Endothelial cell of umbilical vein (primary cell): ENCODE measurements at regions not wholly inside any gene's neighbourhood (a gene's known extent, or its start where the extent isn't known, plus 50 kb on each side); places are given as distances from the start of the nearest gene placed in this dataset.
A peak's percentile ranks its signal among the peaks of the same experiment; 100 is the strongest.

Source experiments
- BruUV-seq: library from RNA; stranded (reverse); fragments of 400-500 nt; replicated peaks from 2 replicates; lab custom pipeline; 2021; lab: Mats Ljungman, UMichigan
- CTCF ChIA-PET: fragments of 300-600, 350-600 bp; sonication (Branson Sonifier 250); formaldehyde crosslinking; loops from one replicate; lab custom pipeline; 2021; ENCODE audit warnings: antibody characterized with exemption, inconsistent platforms; lab: Charles Lee
- POLR2A ChIA-PET: fragments of 300-600, 350-600 bp; sonication (Branson Sonifier 250); formaldehyde crosslinking; loops from one replicate; lab custom pipeline; 2021; ENCODE audit warnings: antibody characterized with exemption, inconsistent platforms; lab: Charles Lee
- DNase-seq: peaks from one replicate; pipeline ENCODE4 v3.0.0-alpha.2; 2011; ENCODE audit warnings: low read depth, low spot score
- FAIRE-seq: peaks from 2 replicates; lab custom pipeline; 2011; peaks lifted over from hg19 to GRCh38; lab: Jason Lieb, UNC
- H2AFZ ChIP-seq: 2 replicates; pipeline ENCODE4 v1.6.0; 2012; ENCODE audit warnings: low read depth, low read length, control low read depth, inconsistent platforms
- H3K27ac ChIP-seq: 2 replicates; pipeline ENCODE4 v1.5.1; 2011; ENCODE audit warnings: low read depth, mild to moderate bottlenecking, control low read depth, low read length, moderate library complexity; ENCODE audit not compliant: insufficient read depth
- H3K27me3 ChIP-seq, 2 experiments: 2 replicates each; pipeline versions ENCODE4 v1.6.0 to v1.6.1; 2011; ENCODE audit warnings: low read length in 2 of 2, mixed read lengths in 1 of 2; ENCODE audit not compliant: control insufficient read depth in 2 of 2, insufficient read depth in 2 of 2
- H3K36me3 ChIP-seq, 2 experiments: 2 replicates in 1 of 2; 3 replicates in 1 of 2; pipeline ENCODE4 v1.5.1; 2011; ENCODE audit warnings: low read length in 2 of 2, mild to moderate bottlenecking in 1 of 2, moderate library complexity in 1 of 2; ENCODE audit not compliant: control insufficient read depth in 2 of 2, insufficient read depth in 2 of 2; ENCODE audit errors: extremely low read depth in 1 of 2
- H3K4me1 ChIP-seq: 3 replicates; pipeline ENCODE4 v1.5.1; 2011; ENCODE audit warnings: mild to moderate bottlenecking, low read length; ENCODE audit not compliant: control insufficient read depth, insufficient read depth; ENCODE audit errors: extremely low read depth
- H3K4me2 ChIP-seq: 2 replicates; pipeline ENCODE4 v1.6.1; 2011; ENCODE audit warnings: low read length, control low read depth, mixed read lengths; ENCODE audit not compliant: insufficient read depth
- H3K4me3 ChIP-seq, 3 experiments: fragments of 200-600 bp in 1 of 3; sonication (generic), shearing (Covaris generic) in 1 of 3; replicated peaks in 1 of 3; 2 replicates each; pipeline ENCODE4 v1.5.1; 2011 to 2016; ENCODE audit warnings: control low read depth in 3 of 3, low read length in 3 of 3, mild to moderate bottlenecking in 2 of 3, inconsistent platforms in 1 of 3, low read depth in 1 of 3, moderate library complexity in 1 of 3; ENCODE audit not compliant: insufficient read depth in 1 of 3
- H3K79me2 ChIP-seq: 2 replicates; pipeline ENCODE4 v1.6.0; 2012; ENCODE audit warnings: low read length, inconsistent platforms; ENCODE audit not compliant: control insufficient read depth, insufficient read depth
- H3K9ac ChIP-seq: replicated peaks from 2 replicates; pipeline ENCODE3; 2011; ENCODE audit warnings: low read length, control low read depth; ENCODE audit not compliant: insufficient read depth; ENCODE audit errors: extremely low read depth
- H3K9me1 ChIP-seq: replicated peaks from 3 replicates; pipeline ENCODE4 v1.6.0; 2011; ENCODE audit warnings: mild to moderate bottlenecking, low read length; ENCODE audit not compliant: control insufficient read depth, insufficient read depth; ENCODE audit errors: extremely low read depth
- H3K9me3 ChIP-seq: replicated peaks from 2 replicates; pipeline ENCODE4 v1.5.1; 2012; ENCODE audit warnings: low read length, inconsistent platforms; ENCODE audit not compliant: control insufficient read depth, insufficient read depth
- H4K20me1 ChIP-seq: replicated peaks from 2 replicates; pipeline ENCODE3; 2011; ENCODE audit warnings: mild to moderate bottlenecking, low read length; ENCODE audit not compliant: control insufficient read depth, insufficient read depth; ENCODE audit errors: extremely low read depth
- EZH2 ChIP-seq: IDR thresholded peaks from 2 replicates; pipeline ENCODE4 v1.6.1; 2012; ENCODE audit warnings: borderline replicate concordance, low read depth, mild to moderate bottlenecking, moderate library complexity, low read length, inconsistent platforms; ENCODE audit not compliant: severe bottlenecking
- FOS ChIP-seq: IDR thresholded peaks from 2 replicates; pipeline ENCODE4 v1.6.1; 2011; ENCODE audit warnings: mild to moderate bottlenecking, low read length, moderate library complexity, borderline replicate concordance; ENCODE audit not compliant: insufficient read depth
- GATA2 ChIP-seq: IDR thresholded peaks from 2 replicates; pipeline ENCODE4 v1.7.0; 2011; ENCODE audit warnings: low read depth, mild to moderate bottlenecking, moderate library complexity, mixed read lengths, low read length; ENCODE audit not compliant: insufficient read length, insufficient read depth
- JUN ChIP-seq: IDR thresholded peaks from 2 replicates; pipeline ENCODE4 v1.6.1; 2011; ENCODE audit warnings: borderline replicate concordance, low read depth; ENCODE audit not compliant: insufficient read length, insufficient read depth
- MYC ChIP-seq: IDR thresholded peaks from one replicate; pipeline ENCODE4 v1.6.1; 2011; ENCODE audit warnings: mild to moderate bottlenecking, low read depth, low read length
- POLR2A ChIP-seq: IDR thresholded peaks from 2 replicates; pipeline ENCODE4 v1.6.1; 2012; ENCODE audit warnings: low read depth, mild to moderate bottlenecking, control low read depth, low read length
- POLR2AphosphoS5 ChIP-seq: IDR thresholded peaks from 2 replicates; pipeline ENCODE4 v1.6.1; 2012; ENCODE audit warnings: low read depth, mild to moderate bottlenecking, control low read depth, low read length, moderate library complexity; ENCODE audit not compliant: insufficient read depth
- dilution Hi-C: fragments of 300-500 bp; cut with MboI; formaldehyde crosslinking; loops from one replicate; pipeline ENCODE4 v1.15.0; 2019; ENCODE audit warnings: low sequenced_read_pairs; ENCODE audit not compliant: extremely low pct_ligation_motif_present
- intact Hi-C: fragments of 100-400 bp; cut with micrococcal nuclease; formaldehyde crosslinking; loops from one replicate; pipeline ENCODE4 v1.10.0; 2022
- TF ChIP-seq, protein P1 (sequence below), 2 donors: IDR thresholded peaks; 1 replicate in 1 of 2; 2 replicates in 1 of 2; pipeline ENCODE4 v1.5.1; 2011; ENCODE audit warnings: low read length in 2 of 2, mild to moderate bottlenecking in 2 of 2, moderate library complexity in 2 of 2, control low read depth in 1 of 2, inconsistent platforms in 1 of 2, low read depth in 1 of 2; ENCODE audit not compliant: insufficient read depth in 1 of 2; ENCODE audit errors: extremely low read depth in 1 of 2
- TF ChIP-seq, protein P2 (sequence below): IDR thresholded peaks from 2 replicates; pipeline ENCODE4 v1.6.1; 2011; ENCODE audit not compliant: insufficient read depth, insufficient read length

- H3K36me3 ChIP-seq = no peaks in the 10 kb centered on the region
- no peak overlapping the region for H3K4me2 ChIP-seq
These were observed 428.2 kb downstream of the BMP2 start for GRCh38 chr20:7195704-7196103.

More at GRCh38 chr20:7195704-7196103, 428.2 kb downstream of the BMP2 start:
- Histone ChIP-seq H4K20me1 (no peaks in the 10 kb centered on the region), H3K27ac (no peak overlapping the region), H3K79me2 (no peaks in the 10 kb centered on the region), H3K4me1 (peaks cover 6% of the 10 kb centered on the region), H2AFZ (no peak overlapping the region), H3K27me3 (no peaks in the 10 kb centered on the region), H3K9me3 (no peaks in the 10 kb centered on the region), H3K9ac (no peak overlapping the region), H3K9me1 (no peaks in the 10 kb centered on the region), H3K4me3 (no peak overlapping the region)
- BruUV-seq = no TSS peak
- ChIA-PET CTCF (interaction anchor here (1.0 to 1.9 kb wide), 4 partner anchors 11 to 1527 kb away, joined by 3 to 10 read pairs (median 3); no protein-coding TSS in a partner anchor), POLR2A (no interaction called here)
- dilution Hi-C loops (no loop called here), intact Hi-C loops (no loop called here)
- DNase-seq (peak; percentile 83), FAIRE-seq (peak; percentile 94)
- TF ChIP-seq, protein P1, sequence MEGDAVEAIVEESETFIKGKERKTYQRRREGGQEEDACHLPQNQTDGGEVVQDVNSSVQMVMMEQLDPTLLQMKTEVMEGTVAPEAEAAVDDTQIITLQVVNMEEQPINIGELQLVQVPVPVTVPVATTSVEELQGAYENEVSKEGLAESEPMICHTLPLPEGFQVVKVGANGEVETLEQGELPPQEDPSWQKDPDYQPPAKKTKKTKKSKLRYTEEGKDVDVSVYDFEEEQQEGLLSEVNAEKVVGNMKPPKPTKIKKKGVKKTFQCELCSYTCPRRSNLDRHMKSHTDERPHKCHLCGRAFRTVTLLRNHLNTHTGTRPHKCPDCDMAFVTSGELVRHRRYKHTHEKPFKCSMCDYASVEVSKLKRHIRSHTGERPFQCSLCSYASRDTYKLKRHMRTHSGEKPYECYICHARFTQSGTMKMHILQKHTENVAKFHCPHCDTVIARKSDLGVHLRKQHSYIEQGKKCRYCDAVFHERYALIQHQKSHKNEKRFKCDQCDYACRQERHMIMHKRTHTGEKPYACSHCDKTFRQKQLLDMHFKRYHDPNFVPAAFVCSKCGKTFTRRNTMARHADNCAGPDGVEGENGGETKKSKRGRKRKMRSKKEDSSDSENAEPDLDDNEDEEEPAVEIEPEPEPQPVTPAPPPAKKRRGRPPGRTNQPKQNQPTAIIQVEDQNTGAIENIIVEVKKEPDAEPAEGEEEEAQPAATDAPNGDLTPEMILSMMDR (IDR thresholded peaks at IDR 0.05; ENCODE audit: extremely low read depth in 1 of 2, insufficient read depth in 1 of 2, low read depth in 1 of 2, low read length in 2 of 2) = no peak
- TF ChIP-seq JUN = peak; percentile 28
- TF ChIP-seq GATA2 = no peak
- TF ChIP-seq EZH2 = no peak
- TF ChIP-seq MYC = no peak
- TF ChIP-seq FOS = peak; percentile 72
- peak; percentile 34 for TF ChIP-seq POLR2AphosphoS5
- TF ChIP-seq, protein P2, sequence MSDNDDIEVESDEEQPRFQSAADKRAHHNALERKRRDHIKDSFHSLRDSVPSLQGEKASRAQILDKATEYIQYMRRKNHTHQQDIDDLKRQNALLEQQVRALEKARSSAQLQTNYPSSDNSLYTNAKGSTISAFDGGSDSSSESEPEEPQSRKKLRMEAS = no peak
- no peak for TF ChIP-seq POLR2A
